GM18517 (cell line): ENCODE measurements at regions not wholly inside any gene's neighbourhood (a gene's known extent, or its start where the extent isn't known, plus 50 kb on each side); places are given as distances from the start of the nearest gene placed in this dataset.
"Not testable (repeated sequence)": the region's sequence is repeated elsewhere in the genome, so short reads cannot be mapped to it uniquely, and the experiment has no call there.

Experiments
- ATAC-seq: cut with Tn5 transposase; IDR thresholded peaks from one replicate; pipeline ENCODE4 v1.9.1; 2021; ENCODE audit warnings: mild to moderate bottlenecking, moderate library complexity; ENCODE audit not compliant: unreplicated experiment

GRCh38 chr4:188915175-188915574, 775.9 kb downstream of the TRIML1 start:
- no peak for ATAC-seq

GRCh38 chr4:188918787-188919186, 779.5 kb downstream of the TRIML1 start:
- no peak for ATAC-seq

- ATAC-seq = no peak
These were observed 791.6 kb downstream of the TRIML1 start for GRCh38 chr4:188930822-188931221.

- ATAC-seq = no peak
These were observed 795.2 kb downstream of the TRIML1 start for GRCh38 chr4:188934320-188934962.

- no peak for ATAC-seq
These were observed 802.4 kb downstream of the TRIML1 start for GRCh38 chr4:188941524-188942119.

- ATAC-seq = no peak
These were observed 803.4 kb downstream of the TRIML1 start for GRCh38 chr4:188942606-188943005.

GRCh38 chr4:188949596-188949995, 810.4 kb downstream of the TRIML1 start:
- no peak for ATAC-seq

GRCh38 chr4:188955066-188955465, 815.8 kb downstream of the TRIML1 start:
- ATAC-seq = no peak

GRCh38 chr4:188956566-188956965, 817.3 kb downstream of the TRIML1 start:
- no peak for ATAC-seq

- no peak for ATAC-seq
These were observed 819.1 kb downstream of the TRIML1 start for GRCh38 chr4:188958346-188958745.

- ATAC-seq = no peak
These were observed 820.2 kb downstream of the TRIML1 start for GRCh38 chr4:188959424-188959823.

GRCh38 chr4:188960411-188961093, 821.3 kb downstream of the TRIML1 start:
- no peak for ATAC-seq

GRCh38 chr4:188971125-188971524, 831.9 kb downstream of the TRIML1 start:
- no peak for ATAC-seq

GRCh38 chr4:188975271-188975670, 836.0 kb downstream of the TRIML1 start:
- no peak for ATAC-seq

- no peak for ATAC-seq
These were observed 837.4 kb downstream of the TRIML1 start for GRCh38 chr4:188976644-188977115.

- ATAC-seq = not testable (repeated sequence)
These were observed 838.0 kb downstream of the TRIML1 start for GRCh38 chr4:188977232-188977631.

- no peak for ATAC-seq
These were observed 845.3 kb downstream of the TRIML1 start for GRCh38 chr4:188984518-188984917.

GRCh38 chr4:188986271-188986689, 847.0 kb downstream of the TRIML1 start:
- no peak for ATAC-seq

GRCh38 chr4:188987011-188987410, 847.8 kb downstream of the TRIML1 start:
- no peak for ATAC-seq

GRCh38 chr4:188988131-188988530, 848.9 kb downstream of the TRIML1 start:
- ATAC-seq = no peak

- ATAC-seq = no peak
These were observed 850.1 kb downstream of the TRIML1 start for GRCh38 chr4:188989371-188989770.

- no peak for ATAC-seq
These were observed 853.5 kb downstream of the TRIML1 start for GRCh38 chr4:188992706-188993105.
